Keratinocyte (primary cell): ENCODE measurements at regions not wholly inside any gene's neighbourhood (a gene's known extent, or its start where the extent isn't known, plus 50 kb on each side); places are given as distances from the start of the nearest gene placed in this dataset.

ENCODE experiments used
- CTCF ChIP-seq, 3 experiments: IDR thresholded peaks in 1 of 3; conservative IDR thresholded peaks in 1 of 3; optimal IDR thresholded peaks in 1 of 3; 2 replicates in 2 of 3; 3 replicates in 1 of 3; pipeline versions ENCODE3 to v1.5.1; 2011; ENCODE audit warnings: low read length in 3 of 3, mild to moderate bottlenecking in 3 of 3, moderate library complexity in 2 of 3, control low read depth in 1 of 3, inconsistent platforms in 1 of 3; ENCODE audit not compliant: insufficient read depth in 2 of 3; ENCODE audit errors: extremely low read depth in 1 of 3
- EZH2 ChIP-seq: IDR thresholded peaks from one replicate; pipeline ENCODE4 v1.6.1; 2012; ENCODE audit warnings: inconsistent platforms, mild to moderate bottlenecking, low read length, moderate library complexity

- TF ChIP-seq EZH2: no peak
- no peak for TF ChIP-seq CTCF (optimal IDR thresholded peaks at IDR 0.05 in 1 of 3, IDR thresholded peaks at IDR 0.05 in 1 of 3, conservative IDR thresholded peaks at IDR 0.05 in 1 of 3; ENCODE audit: extremely low read depth in 1 of 3, insufficient read depth in 2 of 3, low read length in 3 of 3)
Measured at GRCh38 chr20:48480216-48480772, 347.5 kb downstream of the PREX1 start.
